ENCODE measurements at regions not wholly inside any gene's neighbourhood (a gene's known extent, or its start where the extent isn't known, plus 50 kb on each side); places are given as distances from the start of the nearest gene placed in this dataset.

DNA sequence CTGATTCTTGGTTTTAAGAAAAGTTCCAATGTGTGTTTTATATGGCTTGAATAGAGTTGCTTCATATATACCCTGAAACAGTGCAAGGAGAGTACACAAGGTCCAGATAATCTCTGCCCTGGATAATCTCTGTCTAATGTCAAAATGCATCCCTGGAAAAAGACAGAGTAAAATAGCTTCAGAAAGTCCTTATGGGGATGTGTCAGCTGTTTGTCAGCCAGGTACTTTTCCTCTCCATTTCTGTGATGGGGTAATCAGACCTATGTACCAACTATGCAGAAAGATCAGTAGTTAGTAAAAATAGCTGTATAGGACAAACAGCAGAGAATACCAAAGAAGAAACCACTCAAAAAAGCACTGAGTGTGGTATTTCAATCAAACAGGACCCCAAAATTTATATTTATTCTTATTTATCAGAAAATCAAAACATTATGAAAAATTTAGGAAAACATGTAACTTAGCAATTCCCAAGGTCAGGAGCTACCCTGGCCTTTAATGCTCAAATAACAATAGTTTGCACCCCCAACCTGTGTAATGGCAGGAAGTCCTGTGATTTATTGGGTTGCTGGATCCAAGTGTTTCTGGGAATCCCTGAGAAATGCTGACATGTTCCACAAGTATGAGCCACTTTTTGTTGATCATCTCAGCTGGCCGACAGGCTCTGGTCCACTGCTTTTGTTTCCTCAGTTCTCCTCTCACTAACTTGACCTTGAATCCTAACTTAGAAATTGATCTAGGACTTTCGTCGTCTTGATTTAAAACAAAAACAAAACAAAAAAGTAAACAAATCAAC, 69.6 kb downstream of the MDH1 start:
- Histone ChIP-seq H3K4me3 (no peak overlapping the region), H3K27ac (no peak overlapping the region), H3K4me1 (no peaks in the 10 kb centered on the region), H3K36me3 (no peaks in the 10 kb centered on the region), H3K27me3 (no peaks in the 10 kb centered on the region), H3K9me3 (no peaks in the 10 kb centered on the region)
- no peak for DNase-seq (ENCODE audit: low spot score in 2 of 2)
- 61% methylated on average over 3 of the region's 3 CpGs for WGBS
- TF ChIP-seq POLR2A (IDR thresholded peaks at IDR 0.05) (no peak), EP300 (IDR thresholded peaks at IDR 0.05) (no peak), POLR2AphosphoS5 (IDR thresholded peaks at IDR 0.05) (no peak)
- TF ChIP-seq, protein P1, sequence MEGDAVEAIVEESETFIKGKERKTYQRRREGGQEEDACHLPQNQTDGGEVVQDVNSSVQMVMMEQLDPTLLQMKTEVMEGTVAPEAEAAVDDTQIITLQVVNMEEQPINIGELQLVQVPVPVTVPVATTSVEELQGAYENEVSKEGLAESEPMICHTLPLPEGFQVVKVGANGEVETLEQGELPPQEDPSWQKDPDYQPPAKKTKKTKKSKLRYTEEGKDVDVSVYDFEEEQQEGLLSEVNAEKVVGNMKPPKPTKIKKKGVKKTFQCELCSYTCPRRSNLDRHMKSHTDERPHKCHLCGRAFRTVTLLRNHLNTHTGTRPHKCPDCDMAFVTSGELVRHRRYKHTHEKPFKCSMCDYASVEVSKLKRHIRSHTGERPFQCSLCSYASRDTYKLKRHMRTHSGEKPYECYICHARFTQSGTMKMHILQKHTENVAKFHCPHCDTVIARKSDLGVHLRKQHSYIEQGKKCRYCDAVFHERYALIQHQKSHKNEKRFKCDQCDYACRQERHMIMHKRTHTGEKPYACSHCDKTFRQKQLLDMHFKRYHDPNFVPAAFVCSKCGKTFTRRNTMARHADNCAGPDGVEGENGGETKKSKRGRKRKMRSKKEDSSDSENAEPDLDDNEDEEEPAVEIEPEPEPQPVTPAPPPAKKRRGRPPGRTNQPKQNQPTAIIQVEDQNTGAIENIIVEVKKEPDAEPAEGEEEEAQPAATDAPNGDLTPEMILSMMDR (IDR thresholded peaks at IDR 0.05): no peak

DNA sequence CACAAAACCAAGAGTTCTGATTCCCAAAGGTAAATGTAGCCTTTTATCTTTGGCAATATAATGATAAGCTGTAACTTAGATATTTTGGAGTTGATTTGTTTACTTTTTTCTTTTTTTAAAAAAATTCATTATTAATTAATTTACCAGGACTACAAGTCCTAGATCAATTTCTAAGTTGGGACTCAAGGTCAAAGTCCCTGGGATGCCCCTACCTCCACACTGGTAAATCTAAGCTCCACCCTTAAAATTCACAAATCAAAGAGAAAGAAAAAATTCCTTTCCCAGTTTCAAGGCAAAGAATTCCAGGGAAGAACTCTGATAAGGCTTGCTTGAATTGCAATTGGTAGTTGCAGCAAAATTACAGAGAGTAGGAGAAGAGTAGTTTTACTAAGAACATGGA, 71.3 kb downstream of the MDH1 start:
- Histone ChIP-seq H3K36me3 (no peaks in the 10 kb centered on the region), H3K4me3 (no peak overlapping the region), H3K9me3 (no peaks in the 10 kb centered on the region), H3K27me3 (no peaks in the 10 kb centered on the region), H3K27ac (no peak overlapping the region), H3K4me1 (no peaks in the 10 kb centered on the region)
- TF ChIP-seq POLR2A (IDR thresholded peaks at IDR 0.05): no peak
- DNase-seq (ENCODE audit: low spot score in 2 of 2): no peak

GRCh38 chr2:63661076-63661475, 72.3 kb downstream of the MDH1 start:
- no peaks in the 10 kb centered on the region for H3K27me3 ChIP-seq
- H3K27ac ChIP-seq: no peak overlapping the region
- H3K4me3 ChIP-seq: no peak overlapping the region
- no peaks in the 10 kb centered on the region for H3K9me3 ChIP-seq
- no peak for DNase-seq (ENCODE audit: low spot score in 2 of 2)
- TF ChIP-seq POLR2A (IDR thresholded peaks at IDR 0.05) (no peak), POLR2AphosphoS5 (IDR thresholded peaks at IDR 0.05) (no peak), EP300 (IDR thresholded peaks at IDR 0.05) (no peak)
- TF ChIP-seq, protein P1 (IDR thresholded peaks at IDR 0.05): no peak
- no peaks in the 10 kb centered on the region for H3K36me3 ChIP-seq
- H3K4me1 ChIP-seq: no peaks in the 10 kb centered on the region

- no peak for DNase-seq (ENCODE audit: low spot score in 2 of 2)
- H3K4me3 ChIP-seq: no peak overlapping the region
- H3K4me1 ChIP-seq: peaks cover 9% of the 10 kb centered on the region
- whole genome bisulfite sequencing: 84% methylated on average over 3 of the region's 3 CpGs
- H3K27me3 ChIP-seq: no peaks in the 10 kb centered on the region
- TF ChIP-seq POLR2A (IDR thresholded peaks at IDR 0.05): no peak
- TF ChIP-seq, protein P1 (IDR thresholded peaks at IDR 0.05): no peak
- no peak for TF ChIP-seq POLR2AphosphoS5 (IDR thresholded peaks at IDR 0.05)
- TF ChIP-seq EP300 (IDR thresholded peaks at IDR 0.05): no peak
- H3K27ac ChIP-seq: no peak overlapping the region
- no peaks in the 10 kb centered on the region for H3K9me3 ChIP-seq
- no peaks in the 10 kb centered on the region for H3K36me3 ChIP-seq
Observed at GRCh38 chr2:63662028-63662804, 73.5 kb downstream of the MDH1 start.

GRCh38 chr2:63663013-63663864, 74.5 kb downstream of the MDH1 start:
- H3K4me1 ChIP-seq: peaks cover 19% of the 10 kb centered on the region
- no peak overlapping the region for H3K27ac ChIP-seq
- TF ChIP-seq, protein P1 (IDR thresholded peaks at IDR 0.05): no peak
- TF ChIP-seq POLR2A (IDR thresholded peaks at IDR 0.05): no peak
- TF ChIP-seq EP300 (IDR thresholded peaks at IDR 0.05): no peak
- TF ChIP-seq POLR2AphosphoS5 (IDR thresholded peaks at IDR 0.05): no peak
- no peaks in the 10 kb centered on the region for H3K9me3 ChIP-seq
- H3K36me3 ChIP-seq: no peaks in the 10 kb centered on the region
- no peaks in the 10 kb centered on the region for H3K27me3 ChIP-seq
- H3K4me3 ChIP-seq: no peak overlapping the region
- no peak for DNase-seq (ENCODE audit: low spot score in 2 of 2)
- 67% methylated on average over 3 of the region's 3 CpGs for WGBS

Data from suprapubic skin (tissue), 4 donors.